ENCODE measurements at regions not wholly inside any gene's neighbourhood (a gene's known extent, or its start where the extent isn't known, plus 50 kb on each side); places are given as distances from the start of the nearest gene placed in this dataset.

- H3K4me3 ChIP-seq (ENCODE audit: control insufficient read depth, low read depth, low read length): no peak overlapping the region
- TF ChIP-seq, protein P1, sequence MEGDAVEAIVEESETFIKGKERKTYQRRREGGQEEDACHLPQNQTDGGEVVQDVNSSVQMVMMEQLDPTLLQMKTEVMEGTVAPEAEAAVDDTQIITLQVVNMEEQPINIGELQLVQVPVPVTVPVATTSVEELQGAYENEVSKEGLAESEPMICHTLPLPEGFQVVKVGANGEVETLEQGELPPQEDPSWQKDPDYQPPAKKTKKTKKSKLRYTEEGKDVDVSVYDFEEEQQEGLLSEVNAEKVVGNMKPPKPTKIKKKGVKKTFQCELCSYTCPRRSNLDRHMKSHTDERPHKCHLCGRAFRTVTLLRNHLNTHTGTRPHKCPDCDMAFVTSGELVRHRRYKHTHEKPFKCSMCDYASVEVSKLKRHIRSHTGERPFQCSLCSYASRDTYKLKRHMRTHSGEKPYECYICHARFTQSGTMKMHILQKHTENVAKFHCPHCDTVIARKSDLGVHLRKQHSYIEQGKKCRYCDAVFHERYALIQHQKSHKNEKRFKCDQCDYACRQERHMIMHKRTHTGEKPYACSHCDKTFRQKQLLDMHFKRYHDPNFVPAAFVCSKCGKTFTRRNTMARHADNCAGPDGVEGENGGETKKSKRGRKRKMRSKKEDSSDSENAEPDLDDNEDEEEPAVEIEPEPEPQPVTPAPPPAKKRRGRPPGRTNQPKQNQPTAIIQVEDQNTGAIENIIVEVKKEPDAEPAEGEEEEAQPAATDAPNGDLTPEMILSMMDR (IDR thresholded peaks at IDR 0.05; ENCODE audit: control insufficient read depth, insufficient read depth, low read depth, low read length, missing control alignments): no peak
- DNase-seq (ENCODE audit: low read depth): no peak
These were observed 71.4 kb downstream of the SEC61G start for GRCh38 chr7:54687462-54688212.

- TF ChIP-seq, protein P1 (IDR thresholded peaks at IDR 0.05; ENCODE audit: control insufficient read depth, insufficient read depth, low read depth, low read length, missing control alignments): no peak
- no peak overlapping the region for H3K4me3 ChIP-seq (ENCODE audit: control insufficient read depth, low read depth, low read length)
- no peak for DNase-seq (ENCODE audit: low read depth)
These were observed 78.5 kb downstream of the SEC61G start for GRCh38 chr7:54680377-54681005.

DNA sequence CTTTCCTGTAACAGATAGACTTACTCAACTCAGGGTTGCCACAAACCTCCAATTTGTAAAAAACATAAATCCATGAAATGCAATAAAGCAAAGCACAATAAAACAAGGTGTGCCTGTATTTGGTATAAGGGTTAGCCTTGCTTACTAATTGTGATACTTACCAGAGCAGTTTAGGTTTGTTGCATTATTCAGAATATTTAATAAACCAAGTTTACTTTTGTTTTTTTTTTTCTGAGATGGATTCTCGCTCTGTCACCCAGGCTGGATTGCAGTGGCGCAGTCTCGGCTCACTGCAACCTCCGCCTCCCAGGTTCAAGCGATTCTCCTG, 79.6 kb downstream of the SEC61G start:
- no peak overlapping the region for H3K4me3 ChIP-seq (ENCODE audit: control insufficient read depth, low read depth, low read length)
- TF ChIP-seq, protein P1 (IDR thresholded peaks at IDR 0.05; ENCODE audit: control insufficient read depth, insufficient read depth, low read depth, low read length, missing control alignments): no peak
- no peak for DNase-seq (ENCODE audit: low read depth)

DNA sequence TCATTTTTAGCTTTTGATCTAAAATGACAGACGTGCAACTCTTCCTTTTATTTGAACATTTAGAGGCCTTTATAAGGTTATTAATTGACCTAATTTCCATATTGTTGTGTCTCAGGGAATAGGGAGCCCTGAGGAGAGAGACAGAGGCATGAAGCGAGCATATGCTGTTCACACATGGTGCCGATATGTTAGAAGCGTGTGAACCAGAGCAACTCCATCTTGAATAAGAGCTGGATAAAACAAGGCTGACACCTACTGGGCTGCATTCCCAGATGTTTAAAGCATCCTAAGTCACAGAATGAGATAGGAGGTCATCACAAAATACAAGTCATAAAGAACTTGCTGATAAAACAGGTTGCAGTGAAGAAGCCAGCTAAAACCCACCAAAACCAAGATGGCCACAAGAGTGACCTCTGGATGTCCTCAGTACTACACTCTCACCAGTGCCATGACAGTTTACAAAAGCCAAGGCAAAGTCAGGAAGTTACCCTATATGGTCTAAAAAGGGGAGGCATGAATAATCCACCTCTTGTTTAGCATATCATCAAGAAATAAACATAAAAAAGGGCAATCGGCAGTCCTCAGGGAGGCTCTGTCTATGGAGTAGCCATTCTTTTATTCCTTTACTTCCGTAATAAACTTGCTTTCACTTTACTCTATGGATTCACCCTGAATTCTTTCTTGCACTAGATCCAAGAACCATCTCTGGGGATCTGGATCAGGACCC, 80.1 kb downstream of the SEC61G start:
- no peak for DNase-seq (ENCODE audit: low read depth)
- no peak overlapping the region for H3K4me3 ChIP-seq (ENCODE audit: control insufficient read depth, low read depth, low read length)
- TF ChIP-seq, protein P1 (IDR thresholded peaks at IDR 0.05; ENCODE audit: control insufficient read depth, insufficient read depth, low read depth, low read length, missing control alignments): no peak

DNA sequence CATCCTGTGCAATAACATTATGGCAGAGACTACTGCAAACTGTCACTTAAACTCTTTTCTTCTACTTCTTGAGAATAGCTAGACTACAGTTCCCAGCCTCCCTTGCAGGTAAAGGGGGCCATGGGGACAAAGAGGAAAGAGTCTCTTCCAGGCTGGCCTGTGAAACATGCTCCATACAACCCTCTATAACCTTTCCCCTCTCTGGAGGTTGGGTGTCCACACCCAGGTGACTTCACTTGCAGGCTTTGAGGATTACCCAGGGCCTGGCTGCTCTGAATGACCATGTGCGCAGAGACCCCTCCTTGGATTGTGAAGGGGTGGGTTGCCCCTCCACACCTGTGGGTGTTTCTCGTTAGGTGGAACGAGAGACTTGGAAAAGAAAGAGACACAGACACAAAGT, 84.1 kb downstream of the SEC61G start:
- TF ChIP-seq, protein P1 (IDR thresholded peaks at IDR 0.05; ENCODE audit: control insufficient read depth, insufficient read depth, low read depth, low read length, missing control alignments): no peak
- no peak for DNase-seq (ENCODE audit: low read depth)
- H3K4me3 ChIP-seq (ENCODE audit: control insufficient read depth, low read depth, low read length): no peak overlapping the region

DNA sequence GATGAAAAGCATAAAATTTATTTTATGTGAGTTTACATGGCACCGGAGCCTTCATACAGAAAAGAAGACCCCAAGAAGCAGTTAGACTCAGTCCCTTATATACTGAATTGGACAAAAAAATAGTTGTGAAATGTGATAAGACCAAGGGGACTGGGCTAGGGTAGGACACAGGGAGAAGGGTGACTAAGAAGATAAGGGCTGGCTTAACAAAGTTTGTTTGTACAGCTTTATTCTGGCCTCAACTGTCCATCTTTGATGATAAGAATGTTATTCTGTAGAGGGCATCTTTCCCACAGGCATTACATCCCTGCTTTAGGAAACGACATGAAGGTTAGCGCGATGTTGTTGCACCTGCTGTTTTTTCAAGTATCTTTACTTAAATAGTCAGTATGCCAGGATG, 86.5 kb downstream of the SEC61G start:
- DNase-seq (ENCODE audit: low read depth): no peak
- no peak overlapping the region for H3K4me3 ChIP-seq (ENCODE audit: control insufficient read depth, low read depth, low read length)
- TF ChIP-seq, protein P1 (IDR thresholded peaks at IDR 0.05; ENCODE audit: control insufficient read depth, insufficient read depth, low read depth, low read length, missing control alignments): no peak
